ENCODE measurements at regions not wholly inside any gene's neighbourhood (a gene's known extent, or its start where the extent isn't known, plus 50 kb on each side); places are given as distances from the start of the nearest gene placed in this dataset.
A peak's percentile ranks its signal among the peaks of the same experiment; 100 is the strongest.

GRCh38 chr12:62106547-62107185, 153.5 kb upstream of the USP15 start:
- H3K27ac ChIP-seq, result peak overlapping the region in 1 of 5 donors; percentile 26
- DNase-seq, result no peak
- no peaks in the 10 kb centered on the region for H3K27me3 ChIP-seq
- intact Hi-C loops (cut with DNase I), result no loop called here
- H3K4me3 ChIP-seq, result no peak overlapping the region
- no peaks in the 10 kb centered on the region for H3K36me3 ChIP-seq (replicated peaks in 1 of 2)
- H3K4me1 ChIP-seq (replicated peaks in 1 of 2), result no peaks in the 10 kb centered on the region
- 47 to 59% (median 53%) methylated on average over 8 of the region's 8 CpGs for WGBS, 4 donors
- no peaks in the 10 kb centered on the region for H3K9me3 ChIP-seq (replicated peaks in 1 of 3)
- TF ChIP-seq POLR2A (IDR thresholded peaks at IDR 0.05), result no peak
- TF ChIP-seq CTCF (IDR thresholded peaks at IDR 0.05), result no peak

GRCh38 chr12:62113366-62114011, 146.7 kb upstream of the USP15 start:
- 59 to 72% (median 69%) methylated on average over 8 to 10 of the region's 10 CpGs for WGBS, 4 donors
- TF ChIP-seq CTCF (IDR thresholded peaks at IDR 0.05), result no peak
- TF ChIP-seq POLR2A (IDR thresholded peaks at IDR 0.05), result no peak
- Histone ChIP-seq H3K27ac (no peak overlapping the region), H3K27me3 (no peaks in the 10 kb centered on the region), H3K36me3 (replicated peaks in 1 of 2) (no peaks in the 10 kb centered on the region), H3K4me3 (no peak overlapping the region), H3K4me1 (replicated peaks in 1 of 2) (no peaks in the 10 kb centered on the region), H3K9me3 (replicated peaks in 1 of 3) (no peaks in the 10 kb centered on the region)
- intact Hi-C loops (cut with DNase I), result no loop called here
- no peak for DNase-seq

GRCh38 chr12:62116986-62117385, 143.2 kb upstream of the USP15 start:
- no peak overlapping the region for H3K27ac ChIP-seq
- WGBS, 4 donors, result 66 to 76% (median 70%) methylated on average over 2 of the region's 2 CpGs
- H3K4me1 ChIP-seq (replicated peaks in 1 of 2), result no peaks in the 10 kb centered on the region
- H3K27me3 ChIP-seq, result no peaks in the 10 kb centered on the region
- no peaks in the 10 kb centered on the region for H3K9me3 ChIP-seq (replicated peaks in 1 of 3)
- no peak for DNase-seq
- intact Hi-C loops (cut with DNase I), result no loop called here
- H3K36me3 ChIP-seq (replicated peaks in 1 of 2), result no peaks in the 10 kb centered on the region
- TF ChIP-seq CTCF (IDR thresholded peaks at IDR 0.05), result no peak
- TF ChIP-seq POLR2A (IDR thresholded peaks at IDR 0.05), result no peak
- no peak overlapping the region for H3K4me3 ChIP-seq

GRCh38 chr12:62123721-62124203, 136.4 kb upstream of the USP15 start:
- no peaks in the 10 kb centered on the region for H3K27me3 ChIP-seq
- H3K4me3 ChIP-seq, result no peak overlapping the region
- DNase-seq, result peak; percentile 21 to 58 (median 40)
- H3K4me1 ChIP-seq (replicated peaks in 1 of 2), result no peaks in the 10 kb centered on the region
- no peaks in the 10 kb centered on the region for H3K36me3 ChIP-seq (replicated peaks in 1 of 2)
- WGBS, 4 donors, result 29 to 32% (median 32%) methylated on average over 4 of the region's 4 CpGs
- H3K27ac ChIP-seq, result no peak overlapping the region
- intact Hi-C loops (cut with DNase I), result no loop called here
- TF ChIP-seq POLR2A (IDR thresholded peaks at IDR 0.05), result no peak
- peak; percentile 40 to 75 (median 54) for TF ChIP-seq CTCF (IDR thresholded peaks at IDR 0.05)
- H3K9me3 ChIP-seq (replicated peaks in 1 of 3), result no peaks in the 10 kb centered on the region

Data from adrenal gland (tissue), 9 donors.